ENCODE measurements at regions not wholly inside any gene's neighbourhood (a gene's known extent, or its start where the extent isn't known, plus 50 kb on each side); places are given as distances from the start of the nearest gene placed in this dataset.

DNA sequence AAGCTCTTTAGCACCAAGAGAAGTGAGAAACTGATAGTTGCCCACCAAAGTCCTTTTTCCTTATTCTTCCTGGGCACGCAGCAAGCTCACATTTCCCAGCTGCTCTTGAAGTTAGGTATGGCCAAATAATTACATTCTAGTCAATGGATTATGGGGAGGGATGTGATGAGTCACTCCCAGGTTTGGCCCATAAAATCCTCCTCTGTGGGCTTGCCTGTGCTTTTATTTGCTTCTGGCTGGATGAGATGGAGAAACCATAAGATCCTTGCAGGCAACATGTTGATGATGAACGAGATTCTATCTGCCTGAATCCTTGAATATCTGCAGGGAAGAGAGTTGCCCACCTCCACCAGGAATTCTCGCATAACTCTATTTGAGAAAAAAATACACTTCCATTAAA lies 568.3 kb upstream of the SALL1 start:
- Histone ChIP-seq H3K36me3 (ENCODE audit: control insufficient read depth, insufficient read depth, low read length) (no peaks in the 10 kb centered on the region), H3K9me3 (ENCODE audit: control insufficient read depth, insufficient read depth, low read length) (peaks cover 3% of the 10 kb centered on the region), H3K4me1 (ENCODE audit: control insufficient read depth, insufficient read depth, low read length) (no peaks in the 10 kb centered on the region), H3K4me3 (ENCODE audit: low read length) (no peak overlapping the region), H3K27me3 (ENCODE audit: control insufficient read depth, insufficient read depth, low read length) (no peaks in the 10 kb centered on the region), H3K27ac (ENCODE audit: low read length) (no peak overlapping the region)
- TF ChIP-seq, protein P1, sequence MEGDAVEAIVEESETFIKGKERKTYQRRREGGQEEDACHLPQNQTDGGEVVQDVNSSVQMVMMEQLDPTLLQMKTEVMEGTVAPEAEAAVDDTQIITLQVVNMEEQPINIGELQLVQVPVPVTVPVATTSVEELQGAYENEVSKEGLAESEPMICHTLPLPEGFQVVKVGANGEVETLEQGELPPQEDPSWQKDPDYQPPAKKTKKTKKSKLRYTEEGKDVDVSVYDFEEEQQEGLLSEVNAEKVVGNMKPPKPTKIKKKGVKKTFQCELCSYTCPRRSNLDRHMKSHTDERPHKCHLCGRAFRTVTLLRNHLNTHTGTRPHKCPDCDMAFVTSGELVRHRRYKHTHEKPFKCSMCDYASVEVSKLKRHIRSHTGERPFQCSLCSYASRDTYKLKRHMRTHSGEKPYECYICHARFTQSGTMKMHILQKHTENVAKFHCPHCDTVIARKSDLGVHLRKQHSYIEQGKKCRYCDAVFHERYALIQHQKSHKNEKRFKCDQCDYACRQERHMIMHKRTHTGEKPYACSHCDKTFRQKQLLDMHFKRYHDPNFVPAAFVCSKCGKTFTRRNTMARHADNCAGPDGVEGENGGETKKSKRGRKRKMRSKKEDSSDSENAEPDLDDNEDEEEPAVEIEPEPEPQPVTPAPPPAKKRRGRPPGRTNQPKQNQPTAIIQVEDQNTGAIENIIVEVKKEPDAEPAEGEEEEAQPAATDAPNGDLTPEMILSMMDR (IDR thresholded peaks at IDR 0.05), result no peak
- no peak for DNase-seq
- H3K9me3 Mint-ChIP-seq, result peaks cover 11 to 12% of the 10 kb centered on the region in 2 donors
- no peak overlapping the region for H3K4me3 Mint-ChIP-seq
- no peak overlapping the region for H3K27ac Mint-ChIP-seq
- no peak for ATAC-seq
- no peaks in the 10 kb centered on the region for H3K4me1 Mint-ChIP-seq
- WGBS (ENCODE audit: insufficient coverage), result 85% methylated on average over 3 of the region's 3 CpGs
- H3K27me3 Mint-ChIP-seq (ENCODE audit: low read depth in 2 of 2), result no peaks in the 10 kb centered on the region
- no peaks in the 10 kb centered on the region for H3K36me3 Mint-ChIP-seq
- intact Hi-C loops (cut with micrococcal nuclease), result no loop called here

DNA sequence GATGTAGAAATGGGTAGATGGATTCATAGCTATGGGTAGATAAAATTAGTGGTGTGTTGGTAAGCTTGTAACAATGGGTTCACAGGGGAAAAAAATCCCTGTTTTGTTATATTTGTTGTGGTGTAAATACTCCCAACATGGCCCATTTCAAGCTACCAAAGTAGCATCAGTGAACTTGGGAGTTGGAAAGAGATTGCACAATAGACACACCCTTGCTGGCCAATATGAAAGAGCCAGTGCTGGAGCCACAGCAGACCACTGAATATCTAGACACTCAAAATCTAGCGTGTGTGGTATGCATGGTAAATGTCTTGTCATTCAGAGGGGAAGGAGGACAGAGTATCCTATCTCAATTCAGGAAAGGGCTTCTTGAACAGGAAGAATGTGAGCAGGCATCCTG lies 565.1 kb upstream of the SALL1 start:
- 86% methylated on average over 1 of the region's 1 CpG for WGBS (ENCODE audit: insufficient coverage)
- intact Hi-C loops (cut with micrococcal nuclease), result no loop called here
- Histone ChIP-seq H3K4me1 (ENCODE audit: control insufficient read depth, insufficient read depth, low read length) (no peaks in the 10 kb centered on the region), H3K27me3 (ENCODE audit: control insufficient read depth, insufficient read depth, low read length) (no peaks in the 10 kb centered on the region), H3K36me3 (ENCODE audit: control insufficient read depth, insufficient read depth, low read length) (no peaks in the 10 kb centered on the region), H3K9me3 (ENCODE audit: control insufficient read depth, insufficient read depth, low read length) (peaks cover 3% of the 10 kb centered on the region), H3K4me3 (ENCODE audit: low read length) (no peak overlapping the region), H3K27ac (ENCODE audit: low read length) (no peak overlapping the region)
- Mint-ChIP-seq H3K27me3 (ENCODE audit: low read depth in 2 of 2) (no peaks in the 10 kb centered on the region), H3K36me3 (no peaks in the 10 kb centered on the region), H3K9me3 (peaks cover 8 to 11% of the 10 kb centered on the region in 2 donors), H3K27ac (no peak overlapping the region), H3K4me3 (no peak overlapping the region), H3K4me1 (no peaks in the 10 kb centered on the region)
- DNase-seq, result no peak
- no peak for ATAC-seq
- TF ChIP-seq, protein P1 (IDR thresholded peaks at IDR 0.05), result no peak

DNA sequence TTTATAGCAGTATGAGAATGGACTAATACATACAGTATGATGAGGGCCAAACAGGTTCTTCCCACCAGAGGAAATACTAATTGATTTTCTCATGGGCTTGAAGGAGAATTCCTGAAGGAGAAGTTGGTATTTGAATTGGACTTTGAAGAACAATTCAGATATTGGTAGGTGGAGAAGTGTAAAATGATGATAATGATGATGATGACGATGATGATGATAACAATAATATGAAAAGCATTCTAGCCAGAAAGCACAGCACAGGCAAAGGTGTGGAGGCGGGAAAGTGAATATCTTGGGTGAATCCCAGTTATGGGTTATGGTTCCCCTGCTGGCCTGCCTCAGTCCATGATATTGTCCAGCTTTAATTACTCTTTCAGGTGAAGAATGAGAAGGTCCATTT lies 562.4 kb upstream of the SALL1 start:
- no peak overlapping the region for H3K4me3 Mint-ChIP-seq
- H3K9me3 Mint-ChIP-seq, result peaks cover 10 to 17% of the 10 kb centered on the region in 2 donors
- no peaks in the 10 kb centered on the region for H3K36me3 Mint-ChIP-seq
- WGBS (ENCODE audit: insufficient coverage), result 76% methylated on average over 2 of the region's 2 CpGs
- Histone ChIP-seq H3K36me3 (ENCODE audit: control insufficient read depth, insufficient read depth, low read length) (no peaks in the 10 kb centered on the region), H3K9me3 (ENCODE audit: control insufficient read depth, insufficient read depth, low read length) (peaks cover 9% of the 10 kb centered on the region), H3K4me3 (ENCODE audit: low read length) (no peak overlapping the region), H3K27ac (ENCODE audit: low read length) (no peak overlapping the region), H3K27me3 (ENCODE audit: control insufficient read depth, insufficient read depth, low read length) (no peaks in the 10 kb centered on the region), H3K4me1 (ENCODE audit: control insufficient read depth, insufficient read depth, low read length) (no peaks in the 10 kb centered on the region)
- intact Hi-C loops (cut with micrococcal nuclease), result no loop called here
- no peaks in the 10 kb centered on the region for H3K4me1 Mint-ChIP-seq
- H3K27ac Mint-ChIP-seq, result no peak overlapping the region
- no peaks in the 10 kb centered on the region for H3K27me3 Mint-ChIP-seq (ENCODE audit: low read depth in 2 of 2)
- no peak for ATAC-seq
- TF ChIP-seq, protein P1 (IDR thresholded peaks at IDR 0.05), result no peak
- no peak for DNase-seq

DNA sequence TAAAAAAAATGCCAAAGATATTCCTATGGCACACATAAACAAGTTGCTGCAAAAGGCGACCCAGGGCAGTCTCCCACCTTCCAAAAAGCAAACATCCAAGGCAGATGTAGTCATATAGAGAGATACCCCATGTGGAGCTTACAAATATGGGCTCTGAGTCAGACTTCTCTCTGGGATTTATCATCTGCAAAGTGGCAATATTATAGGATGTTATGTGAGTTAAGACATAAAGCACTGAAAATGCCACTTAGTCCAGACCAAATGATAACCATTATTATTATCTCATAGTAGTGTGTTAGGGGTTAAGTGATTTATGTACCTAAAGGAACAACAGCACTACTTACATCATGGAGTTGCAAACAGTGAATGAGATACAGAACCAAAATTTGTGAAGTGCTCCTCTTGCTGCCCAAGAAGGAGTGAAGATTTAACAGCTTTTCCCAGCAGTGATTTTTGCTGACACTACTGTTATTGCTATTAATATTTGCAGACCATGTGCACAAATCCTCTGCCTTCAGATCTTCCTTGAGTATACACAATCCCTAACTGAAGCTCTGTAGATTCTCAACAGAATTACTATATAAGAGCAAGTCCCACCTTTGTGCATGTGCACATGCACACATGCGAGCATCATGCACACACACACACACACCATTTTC lies 560.0 kb upstream of the SALL1 start:
- no peaks in the 10 kb centered on the region for H3K27me3 ChIP-seq (ENCODE audit: control insufficient read depth, insufficient read depth, low read length)
- Mint-ChIP-seq H3K27ac (no peak overlapping the region), H3K36me3 (peaks cover 9% of the 10 kb centered on the region), H3K9me3 (peaks cover 11 to 18% of the 10 kb centered on the region in 2 donors), H3K4me3 (no peak overlapping the region), H3K4me1 (no peaks in the 10 kb centered on the region), H3K27me3 (ENCODE audit: low read depth in 2 of 2) (no peaks in the 10 kb centered on the region)
- WGBS (ENCODE audit: insufficient coverage), result 86% methylated on average over 1 of the region's 2 CpGs
- H3K27ac ChIP-seq (ENCODE audit: low read length), result no peak overlapping the region
- no peak overlapping the region for H3K4me3 ChIP-seq (ENCODE audit: low read length)
- TF ChIP-seq, protein P1 (IDR thresholded peaks at IDR 0.05), result no peak
- H3K36me3 ChIP-seq (ENCODE audit: control insufficient read depth, insufficient read depth, low read length), result no peaks in the 10 kb centered on the region
- ATAC-seq (no peak), DNase-seq (no peak)
- H3K9me3 ChIP-seq (ENCODE audit: control insufficient read depth, insufficient read depth, low read length), result peaks cover 11% of the 10 kb centered on the region
- intact Hi-C loops (cut with micrococcal nuclease), result no loop called here
- H3K4me1 ChIP-seq (ENCODE audit: control insufficient read depth, insufficient read depth, low read length), result no peaks in the 10 kb centered on the region
